Activated T-cell treated with anti-CD3 and anti-CD28 coated beads, Interleukin-2, amount 50 U/mL, for 72 hours (primary cell): ENCODE measurements at regions not wholly inside any gene's neighbourhood (a gene's known extent, or its start where the extent isn't known, plus 50 kb on each side); places are given as distances from the start of the nearest gene placed in this dataset.

ENCODE experiments used
- ATAC-seq, 2 donors: fragments of 150-1000 bp; cut with Tn5 transposase; replicated peaks in 1 of 2; 2 replicates each; pipeline ENCODE4 v1.10.0; 2021; ENCODE audit warnings: moderate library complexity in 2 of 2, mild to moderate bottlenecking in 1 of 2
- DNase-seq, 2 donors: peaks; one replicate each; pipeline ENCODE4 v3.0.0; 2021 to 2022; ENCODE audit warnings: mixed read lengths in 1 of 2
- H3K27ac Mint-ChIP-seq: one replicate; pipeline ENCODE4 v1.8.0; 2022; ENCODE audit warnings: mild to moderate bottlenecking, moderate library complexity, mixed read lengths
- H3K27me3 Mint-ChIP-seq: one replicate; pipeline ENCODE4 v1.8.0; 2022; ENCODE audit warnings: low read depth, mixed read lengths
- H3K36me3 Mint-ChIP-seq, 2 donors: one replicate each; pipeline ENCODE4 v1.8.0; 2022; ENCODE audit warnings: mixed read lengths in 2 of 2, mild to moderate bottlenecking in 1 of 2; ENCODE audit not compliant: insufficient read depth in 2 of 2
- H3K4me1 Mint-ChIP-seq: one replicate; pipeline ENCODE4 v1.8.0; 2022; ENCODE audit warnings: low read depth, mixed read lengths
- H3K4me3 Mint-ChIP-seq, 2 donors: one replicate each; pipeline ENCODE4 v1.8.0; 2022; ENCODE audit warnings: mild to moderate bottlenecking in 2 of 2, mixed read lengths in 2 of 2, moderate library complexity in 2 of 2
- H3K9me3 Mint-ChIP-seq, 2 donors: one replicate each; pipeline ENCODE4 v1.8.0; 2022; ENCODE audit warnings: mixed read lengths in 2 of 2

- Mint-ChIP-seq H3K27me3 (no peaks in the 10 kb centered on the region), H3K4me3 (peak overlapping the region; percentile 54 to 84), H3K27ac (peak overlapping the region; percentile 55), H3K9me3 (no peaks in the 10 kb centered on the region), H3K36me3 (no peaks in the 10 kb centered on the region), H3K4me1 (peaks cover 46% of the 10 kb centered on the region)
- peak; percentile 24 to 38 for DNase-seq
- ATAC-seq = peak; percentile 71 to 87
Measured at GRCh38 chr13:40438999-40439797, 227.2 kb downstream of the FOXO1 start.

GRCh38 chr13:40439928-40440327 is 226.5 kb downstream of the FOXO1 start:
- ATAC-seq (no peak), DNase-seq (no peak)
- Mint-ChIP-seq H3K27me3 (no peaks in the 10 kb centered on the region), H3K36me3 (no peaks in the 10 kb centered on the region), H3K27ac (no peak overlapping the region), H3K4me1 (peaks cover 41% of the 10 kb centered on the region), H3K4me3 (no peak overlapping the region), H3K9me3 (no peaks in the 10 kb centered on the region)

DNA sequence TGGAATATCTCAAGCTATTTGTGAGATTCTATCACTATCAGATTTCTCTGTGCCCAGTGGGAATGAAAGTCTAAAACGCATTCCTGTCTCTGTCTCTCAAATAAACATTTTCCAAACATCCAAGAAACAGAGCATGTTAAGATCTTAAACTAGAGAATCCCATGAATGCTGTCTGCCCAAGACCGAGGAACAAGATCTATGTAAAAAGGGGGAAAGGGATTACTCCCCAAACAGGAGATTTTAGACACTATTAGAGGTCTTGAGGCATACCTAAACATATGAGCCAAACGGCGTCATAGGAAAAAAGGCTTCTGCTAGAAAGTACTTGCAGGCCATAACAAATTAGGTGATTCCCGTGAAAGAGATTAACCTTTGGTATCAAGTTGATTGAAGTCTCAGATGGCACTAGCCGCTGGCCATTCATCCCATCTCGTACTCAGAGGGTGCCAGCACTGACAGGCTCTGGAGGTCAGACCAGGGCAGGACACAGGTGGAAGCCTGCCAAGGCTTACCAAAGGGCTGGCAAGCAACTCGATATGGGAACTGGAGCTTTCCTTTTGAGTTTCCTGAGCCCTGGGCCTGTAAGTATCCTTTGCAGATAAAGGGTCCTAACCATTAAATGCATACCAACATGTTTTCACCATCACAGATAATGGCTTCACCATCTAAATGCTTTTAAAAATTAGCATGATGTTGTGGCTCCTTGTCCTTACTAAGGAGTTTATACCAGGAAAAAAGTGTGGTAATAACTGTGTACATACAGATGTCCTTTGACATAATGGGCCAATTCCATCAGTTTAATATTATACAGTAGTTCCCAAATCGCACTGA is 225.2 kb downstream of the FOXO1 start:
- no peak for DNase-seq
- Mint-ChIP-seq H3K36me3 (no peaks in the 10 kb centered on the region), H3K27me3 (no peaks in the 10 kb centered on the region), H3K9me3 (no peaks in the 10 kb centered on the region), H3K4me3 (no peak overlapping the region), H3K4me1 (peaks cover 41% of the 10 kb centered on the region), H3K27ac (no peak overlapping the region)
- ATAC-seq = no peak

DNA sequence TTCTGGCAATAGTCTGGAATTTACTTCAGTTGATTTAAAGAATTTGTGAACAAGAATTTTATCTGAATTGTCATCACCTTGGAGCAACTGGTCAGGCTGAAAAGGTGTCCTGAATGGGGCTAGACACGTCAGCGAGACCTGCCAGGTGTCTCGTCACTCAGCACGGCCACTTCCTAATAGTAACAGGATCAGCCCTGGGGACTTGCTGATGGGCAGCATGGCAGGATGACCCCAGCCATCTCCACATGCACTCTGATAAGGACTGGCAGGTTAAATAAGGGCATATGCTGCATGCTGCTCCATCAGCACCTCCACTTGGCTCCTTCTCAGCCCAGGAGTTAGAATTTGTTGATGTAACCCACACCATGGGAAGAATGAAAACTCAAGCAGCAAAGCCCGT is 224.2 kb downstream of the FOXO1 start:
- ATAC-seq = no peak
- Mint-ChIP-seq H3K36me3 (no peaks in the 10 kb centered on the region), H3K4me3 (no peak overlapping the region), H3K4me1 (peaks cover 37% of the 10 kb centered on the region), H3K27me3 (no peaks in the 10 kb centered on the region), H3K27ac (no peak overlapping the region), H3K9me3 (peaks cover 0 to 2% of the 10 kb centered on the region in 2 donors)
- no peak for DNase-seq

GRCh38 chr13:40442826-40443225 is 223.6 kb downstream of the FOXO1 start:
- H3K9me3 Mint-ChIP-seq = peaks cover 0 to 2% of the 10 kb centered on the region in 2 donors
- H3K4me1 Mint-ChIP-seq = peaks cover 37% of the 10 kb centered on the region
- ATAC-seq = no peak
- DNase-seq = no peak
- H3K36me3 Mint-ChIP-seq = no peaks in the 10 kb centered on the region
- no peak overlapping the region for H3K27ac Mint-ChIP-seq
- no peaks in the 10 kb centered on the region for H3K27me3 Mint-ChIP-seq
- no peak overlapping the region for H3K4me3 Mint-ChIP-seq

DNA sequence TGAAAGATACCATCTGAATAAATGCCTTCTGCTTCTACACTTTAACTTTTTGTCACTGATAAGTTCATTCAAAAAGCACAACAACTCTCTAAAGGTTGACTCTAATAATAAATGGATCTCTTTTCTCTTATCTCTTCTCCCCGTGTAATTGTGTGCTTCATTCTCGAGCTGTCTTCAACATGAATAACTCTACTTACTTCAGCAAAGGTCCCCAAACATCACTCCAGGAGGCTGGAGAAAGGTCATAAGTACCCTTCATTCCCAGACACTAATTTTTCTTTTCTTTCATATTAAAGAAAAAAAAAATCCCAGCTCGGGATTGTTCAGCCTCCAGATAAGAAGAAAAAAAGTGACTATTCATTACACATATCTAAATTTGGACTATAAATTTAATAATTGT is 222.2 kb downstream of the FOXO1 start:
- Mint-ChIP-seq H3K9me3 (peaks cover 0 to 6% of the 10 kb centered on the region in 2 donors), H3K4me1 (peaks cover 35% of the 10 kb centered on the region), H3K27me3 (no peaks in the 10 kb centered on the region), H3K27ac (no peak overlapping the region), H3K4me3 (no peak overlapping the region), H3K36me3 (no peaks in the 10 kb centered on the region)
- DNase-seq (no peak), ATAC-seq (no peak)

- Mint-ChIP-seq H3K27me3 (no peaks in the 10 kb centered on the region), H3K4me1 (peaks cover 30% of the 10 kb centered on the region), H3K4me3 (no peak overlapping the region), H3K27ac (no peak overlapping the region), H3K9me3 (peaks cover 3 to 9% of the 10 kb centered on the region in 2 donors), H3K36me3 (peaks cover 0 to 5% of the 10 kb centered on the region in 2 donors)
- ATAC-seq (peak; percentile 83 to 98), DNase-seq (peak; percentile 21 to 48)
Measured at GRCh38 chr13:40445557-40445990, 220.9 kb downstream of the FOXO1 start.

DNA sequence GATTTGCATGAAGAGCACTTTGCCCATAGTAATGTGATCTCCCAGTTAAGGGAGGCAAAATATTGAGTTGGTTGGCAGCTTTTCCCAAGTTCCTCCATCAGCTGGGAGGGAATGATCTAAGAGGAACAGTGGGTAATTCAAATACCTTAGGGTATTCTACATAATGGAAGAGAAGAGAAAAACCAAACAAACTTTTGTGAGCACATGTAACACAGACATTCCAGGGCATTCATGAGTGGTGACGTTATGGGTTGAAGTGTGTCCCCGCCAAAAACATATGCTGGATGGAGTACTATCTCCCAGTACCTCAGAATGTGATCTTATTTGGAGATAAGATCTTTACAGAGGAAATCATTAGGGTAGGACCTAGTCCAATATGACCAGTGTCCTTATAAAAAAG is 220.1 kb downstream of the FOXO1 start:
- Mint-ChIP-seq H3K9me3 (peaks cover 5 to 9% of the 10 kb centered on the region in 2 donors), H3K4me3 (no peak overlapping the region), H3K4me1 (peaks cover 33% of the 10 kb centered on the region), H3K27ac (no peak overlapping the region), H3K27me3 (no peaks in the 10 kb centered on the region), H3K36me3 (peaks cover 0 to 5% of the 10 kb centered on the region in 2 donors)
- ATAC-seq = no peak
- no peak for DNase-seq

- Mint-ChIP-seq H3K27me3 (no peaks in the 10 kb centered on the region), H3K36me3 (peaks cover 0 to 5% of the 10 kb centered on the region in 2 donors), H3K9me3 (peaks cover 5 to 9% of the 10 kb centered on the region in 2 donors), H3K27ac (no peak overlapping the region), H3K4me1 (peaks cover 46% of the 10 kb centered on the region), H3K4me3 (no peak overlapping the region)
- ATAC-seq = no peak
- DNase-seq = no peak
Measured at GRCh38 chr13:40447857-40448256, 218.6 kb downstream of the FOXO1 start.

DNA sequence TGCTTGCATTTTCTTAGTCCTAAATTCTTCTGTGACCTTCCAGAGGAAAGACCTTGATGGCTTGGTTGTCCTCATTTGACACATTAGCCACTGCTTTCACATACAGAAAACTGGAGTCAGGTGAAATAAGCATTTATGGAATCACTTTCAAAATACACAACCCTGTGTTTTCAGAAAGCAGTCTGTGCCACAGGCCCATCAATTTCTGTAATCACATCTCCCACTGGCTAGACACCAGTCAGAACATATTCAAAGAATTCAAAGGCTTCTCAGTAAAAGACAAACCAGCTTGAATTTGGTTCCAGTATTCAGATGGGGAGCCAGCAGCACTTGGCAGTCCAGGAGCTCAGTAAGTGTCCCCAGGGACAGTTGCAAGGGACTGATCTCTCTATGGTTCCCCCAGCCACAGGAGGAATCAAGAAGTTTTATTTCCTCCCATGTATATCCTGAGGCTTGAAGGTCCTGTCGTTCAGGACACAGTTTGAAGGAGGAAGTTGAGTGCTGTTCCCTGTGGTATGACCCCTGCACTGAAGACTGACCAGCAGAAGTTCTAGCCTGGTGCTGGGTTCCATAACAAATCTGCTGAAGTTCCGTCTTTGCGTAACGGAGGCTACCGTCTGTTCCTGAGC is 214.3 kb downstream of the FOXO1 start:
- H3K27ac Mint-ChIP-seq = no peak overlapping the region
- H3K4me1 Mint-ChIP-seq = peaks cover 49% of the 10 kb centered on the region
- ATAC-seq (peak in 1 of 2 donors; percentile 45), DNase-seq (no peak)
- H3K36me3 Mint-ChIP-seq = peaks cover 0 to 5% of the 10 kb centered on the region in 2 donors
- no peak overlapping the region for H3K4me3 Mint-ChIP-seq
- H3K27me3 Mint-ChIP-seq = no peaks in the 10 kb centered on the region
- H3K9me3 Mint-ChIP-seq = peaks cover 5 to 7% of the 10 kb centered on the region in 2 donors

DNA sequence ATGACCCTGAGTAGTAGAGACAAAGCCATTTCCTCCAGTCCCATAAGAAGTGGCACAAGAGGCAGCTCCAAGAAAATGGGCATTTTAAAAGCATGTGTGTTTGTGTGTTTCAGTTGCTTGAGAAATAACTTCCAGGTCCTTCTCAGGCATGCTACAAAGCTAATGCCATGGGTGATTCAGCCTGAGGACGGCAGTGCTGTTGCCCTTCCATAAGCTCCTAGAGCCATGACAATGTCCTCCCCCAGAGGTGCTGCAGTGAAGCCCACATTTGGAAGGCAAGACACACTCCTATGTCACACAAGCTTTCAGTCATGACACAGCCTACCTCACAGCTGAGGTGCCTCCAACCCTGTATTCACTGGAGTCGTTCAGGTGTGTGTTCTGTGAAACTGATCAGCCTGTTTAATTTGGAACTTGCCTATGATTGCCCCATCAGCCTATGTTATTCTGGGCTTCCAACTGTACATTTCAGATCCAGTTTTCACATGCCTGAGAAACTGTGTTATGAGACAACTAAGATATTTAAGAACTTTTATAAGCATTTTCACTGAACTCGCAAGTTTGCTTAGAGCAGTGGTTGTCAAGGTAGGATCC is 213.6 kb downstream of the FOXO1 start:
- ATAC-seq = no peak
- Mint-ChIP-seq H3K4me3 (no peak overlapping the region), H3K27ac (no peak overlapping the region), H3K36me3 (peaks cover 0 to 5% of the 10 kb centered on the region in 2 donors), H3K4me1 (peaks cover 49% of the 10 kb centered on the region), H3K9me3 (peaks cover 5 to 7% of the 10 kb centered on the region in 2 donors), H3K27me3 (no peaks in the 10 kb centered on the region)
- no peak for DNase-seq

DNA sequence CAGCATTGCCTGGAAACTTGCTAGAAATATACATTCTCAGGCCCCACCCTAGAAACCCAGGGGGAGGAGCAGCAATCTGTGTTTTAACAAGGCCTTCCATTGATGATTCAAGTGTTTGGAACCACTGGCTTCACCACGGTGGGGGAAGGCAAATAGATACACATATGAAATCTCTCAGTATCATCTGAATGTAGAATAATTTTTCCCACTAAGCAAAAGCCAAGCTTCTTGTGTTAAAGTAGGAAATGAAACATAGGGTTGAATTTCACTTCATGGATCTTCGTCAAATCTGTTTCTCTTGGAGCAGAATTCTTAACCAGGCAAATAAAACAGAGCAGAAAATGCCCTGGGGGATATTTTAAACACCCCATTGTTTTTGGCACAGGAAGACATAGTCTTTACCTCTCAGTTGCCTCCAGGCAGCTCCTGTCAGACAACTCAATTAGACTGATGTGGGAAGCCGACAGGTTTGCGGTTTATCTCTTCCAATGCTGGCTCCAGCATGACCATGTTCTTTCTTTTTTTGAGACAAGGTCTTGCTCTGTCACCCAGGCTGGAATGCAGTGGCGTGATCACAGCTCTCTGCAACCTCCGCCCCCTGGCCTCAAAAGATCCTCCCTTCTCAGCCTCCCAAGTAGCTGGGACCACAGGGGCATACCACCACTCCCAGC is 213.0 kb downstream of the FOXO1 start:
- no peak overlapping the region for H3K4me3 Mint-ChIP-seq
- ATAC-seq = no peak
- DNase-seq = no peak

More for the DNA sequence above, 213.0 kb downstream of the FOXO1 start:
- Mint-ChIP-seq H3K36me3 (peaks cover 0 to 5% of the 10 kb centered on the region in 2 donors), H3K27me3 (no peaks in the 10 kb centered on the region), H3K27ac (no peak overlapping the region), H3K9me3 (peaks cover 5 to 7% of the 10 kb centered on the region in 2 donors), H3K4me1 (peaks cover 45% of the 10 kb centered on the region)
